ENCODE measurements at regions not wholly inside any gene's neighbourhood (a gene's known extent, or its start where the extent isn't known, plus 50 kb on each side); places are given as distances from the start of the nearest gene placed in this dataset.

GRCh38 chr18:24825397-24825796 is 365.0 kb downstream of the HRH4 start:
- Histone ChIP-seq H3K9me3 (ENCODE audit: control insufficient read depth in 4 of 4, low read length in 3 of 4) (peaks cover 0 to 4% (median 0%) of the 10 kb centered on the region in 4 donors), H3K4me1 (ENCODE audit: control insufficient read depth in 4 of 4, insufficient read depth in 4 of 4, low read length in 3 of 4) (no peaks in the 10 kb centered on the region), H3K9ac (ENCODE audit: low read depth in 1 of 2, low read length in 2 of 2) (no peak overlapping the region), H3K36me3 (ENCODE audit: control insufficient read depth in 4 of 4, insufficient read depth in 3 of 4, low read depth in 1 of 4, low read length in 3 of 4) (no peaks in the 10 kb centered on the region), H3K27me3 (ENCODE audit: control insufficient read depth in 4 of 4, insufficient read depth in 4 of 4, low read length in 3 of 4) (peaks cover 0 to 3% (median 0%) of the 10 kb centered on the region in 4 donors), H3K4me3 (ENCODE audit: low read depth in 1 of 3, low read length in 3 of 3) (no peak overlapping the region), H3K27ac (ENCODE audit: low read depth in 1 of 2, low read length in 2 of 2) (no peak overlapping the region)
- WGBS, result 82% methylated on average over 1 of the region's 1 CpG
- DNase-seq (ENCODE audit: low spot score), result no peak
- TF ChIP-seq SP1 (IDR thresholded peaks at IDR 0.05) (no peak), TAF1 (conservative IDR thresholded peaks at IDR 0.05) (no peak)

- Histone ChIP-seq H3K36me3 (ENCODE audit: control insufficient read depth in 4 of 4, insufficient read depth in 3 of 4, low read depth in 1 of 4, low read length in 3 of 4) (no peaks in the 10 kb centered on the region), H3K27ac (ENCODE audit: low read depth in 1 of 2, low read length in 2 of 2) (no peak overlapping the region), H3K4me3 (ENCODE audit: low read depth in 1 of 3, low read length in 3 of 3) (no peak overlapping the region), H3K4me1 (ENCODE audit: control insufficient read depth in 4 of 4, insufficient read depth in 4 of 4, low read length in 3 of 4) (no peaks in the 10 kb centered on the region), H3K9me3 (ENCODE audit: control insufficient read depth in 4 of 4, low read length in 3 of 4) (peaks cover 0 to 4% (median 0%) of the 10 kb centered on the region in 4 donors), H3K27me3 (ENCODE audit: control insufficient read depth in 4 of 4, insufficient read depth in 4 of 4, low read length in 3 of 4) (peaks cover 0 to 3% (median 0%) of the 10 kb centered on the region in 4 donors), H3K9ac (ENCODE audit: low read depth in 1 of 2, low read length in 2 of 2) (no peak overlapping the region)
- DNase-seq (ENCODE audit: low spot score), result no peak
- TF ChIP-seq REST (IDR thresholded peaks at IDR 0.05), result no peak
- TF ChIP-seq MAX (IDR thresholded peaks at IDR 0.05), result no peak
- no peak for TF ChIP-seq EGR1 (IDR thresholded peaks at IDR 0.05; ENCODE audit: low read depth in 2 of 2)
- TF ChIP-seq, protein P1, sequence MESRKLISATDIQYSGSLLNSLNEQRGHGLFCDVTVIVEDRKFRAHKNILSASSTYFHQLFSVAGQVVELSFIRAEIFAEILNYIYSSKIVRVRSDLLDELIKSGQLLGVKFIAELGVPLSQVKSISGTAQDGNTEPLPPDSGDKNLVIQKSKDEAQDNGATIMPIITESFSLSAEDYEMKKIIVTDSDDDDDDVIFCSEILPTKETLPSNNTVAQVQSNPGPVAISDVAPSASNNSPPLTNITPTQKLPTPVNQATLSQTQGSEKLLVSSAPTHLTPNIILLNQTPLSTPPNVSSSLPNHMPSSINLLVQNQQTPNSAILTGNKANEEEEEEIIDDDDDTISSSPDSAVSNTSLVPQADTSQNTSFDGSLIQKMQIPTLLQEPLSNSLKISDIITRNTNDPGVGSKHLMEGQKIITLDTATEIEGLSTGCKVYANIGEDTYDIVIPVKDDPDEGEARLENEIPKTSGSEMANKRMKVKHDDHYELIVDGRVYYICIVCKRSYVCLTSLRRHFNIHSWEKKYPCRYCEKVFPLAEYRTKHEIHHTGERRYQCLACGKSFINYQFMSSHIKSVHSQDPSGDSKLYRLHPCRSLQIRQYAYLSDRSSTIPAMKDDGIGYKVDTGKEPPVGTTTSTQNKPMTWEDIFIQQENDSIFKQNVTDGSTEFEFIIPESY (IDR thresholded peaks at IDR 0.05), result no peak
- no peak for TF ChIP-seq NR2F2 (IDR thresholded peaks at IDR 0.05)
- TF ChIP-seq CTCF (IDR thresholded peaks at IDR 0.05; ENCODE audit: low read depth, low read length, missing input control), result no peak
- TF ChIP-seq HNF4A (conservative IDR thresholded peaks at IDR 0.05), result no peak
- TF ChIP-seq HNF4G (IDR thresholded peaks at IDR 0.05), result no peak
- 58% methylated on average over 2 of the region's 2 CpGs for WGBS
Measured at GRCh38 chr18:24826605-24827004, 366.2 kb downstream of the HRH4 start.

DNA sequence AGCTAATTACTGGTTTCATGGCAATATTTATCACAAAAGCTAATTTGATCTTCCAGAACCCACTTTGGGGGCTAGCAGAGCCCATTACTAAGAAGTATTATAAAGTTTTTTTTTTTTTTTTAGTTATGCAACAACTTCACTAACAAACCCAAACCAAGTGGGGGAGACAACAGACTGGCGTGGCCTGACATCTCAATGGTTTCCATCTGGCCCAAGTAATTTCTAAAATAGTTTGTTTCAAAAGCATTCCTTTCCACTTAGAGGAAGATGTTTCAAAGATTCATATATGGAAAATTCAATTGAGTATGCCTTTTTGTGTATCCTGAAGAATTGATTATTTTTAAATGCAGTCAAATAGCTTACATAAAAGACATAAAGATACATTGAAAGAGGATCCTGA is 367.1 kb downstream of the HRH4 start:
- Histone ChIP-seq H3K4me3 (ENCODE audit: low read depth in 1 of 3, low read length in 3 of 3) (no peak overlapping the region), H3K9ac (ENCODE audit: low read depth in 1 of 2, low read length in 2 of 2) (no peak overlapping the region), H3K27ac (ENCODE audit: low read depth in 1 of 2, low read length in 2 of 2) (no peak overlapping the region), H3K27me3 (ENCODE audit: control insufficient read depth in 4 of 4, insufficient read depth in 4 of 4, low read length in 3 of 4) (peaks cover 0 to 3% (median 0%) of the 10 kb centered on the region in 4 donors), H3K36me3 (ENCODE audit: control insufficient read depth in 4 of 4, insufficient read depth in 3 of 4, low read depth in 1 of 4, low read length in 3 of 4) (no peaks in the 10 kb centered on the region), H3K9me3 (ENCODE audit: control insufficient read depth in 4 of 4, low read length in 3 of 4) (peaks cover 0 to 2% (median 0%) of the 10 kb centered on the region in 4 donors), H3K4me1 (ENCODE audit: control insufficient read depth in 4 of 4, insufficient read depth in 4 of 4, low read length in 3 of 4) (no peaks in the 10 kb centered on the region)
- no peak for DNase-seq (ENCODE audit: low spot score)
- WGBS, result 86% methylated on average over 1 of the region's 1 CpG
- TF ChIP-seq YY1 (IDR thresholded peaks at IDR 0.05) (no peak), TAF1 (conservative IDR thresholded peaks at IDR 0.05) (no peak), CTCF (IDR thresholded peaks at IDR 0.05; ENCODE audit: low read depth, low read length, missing input control) (no peak), JUND (IDR thresholded peaks at IDR 0.05) (no peak), FOXA1 (IDR thresholded peaks at IDR 0.05) (no peak), NR2F2 (IDR thresholded peaks at IDR 0.05) (no peak), RAD21 (IDR thresholded peaks at IDR 0.05) (no peak), GABPA (IDR thresholded peaks at IDR 0.05 in 1 of 2, conservative IDR thresholded peaks at IDR 0.05 in 1 of 2) (no peak), FOXA2 (IDR thresholded peaks at IDR 0.05) (no peak), HNF4A (conservative IDR thresholded peaks at IDR 0.05) (no peak), EGR1 (IDR thresholded peaks at IDR 0.05; ENCODE audit: low read depth in 2 of 2) (no peak)
- TF ChIP-seq, protein P1 (IDR thresholded peaks at IDR 0.05), result no peak

All from liver (tissue), 8 donors.